GM19025 (cell line): ENCODE measurements at regions not wholly inside any gene's neighbourhood (a gene's known extent, or its start where the extent isn't known, plus 50 kb on each side); places are given as distances from the start of the nearest gene placed in this dataset.
"Not testable (repeated sequence)": the region's sequence is repeated elsewhere in the genome, so short reads cannot be mapped to it uniquely, and the experiment has no call there.

Experiments used
- ATAC-seq: cut with Tn5 transposase; IDR thresholded peaks from one replicate; pipeline ENCODE4 v1.9.1; 2021; ENCODE audit warnings: mild to moderate bottlenecking, low read depth, moderate library complexity; ENCODE audit not compliant: unreplicated experiment

DNA sequence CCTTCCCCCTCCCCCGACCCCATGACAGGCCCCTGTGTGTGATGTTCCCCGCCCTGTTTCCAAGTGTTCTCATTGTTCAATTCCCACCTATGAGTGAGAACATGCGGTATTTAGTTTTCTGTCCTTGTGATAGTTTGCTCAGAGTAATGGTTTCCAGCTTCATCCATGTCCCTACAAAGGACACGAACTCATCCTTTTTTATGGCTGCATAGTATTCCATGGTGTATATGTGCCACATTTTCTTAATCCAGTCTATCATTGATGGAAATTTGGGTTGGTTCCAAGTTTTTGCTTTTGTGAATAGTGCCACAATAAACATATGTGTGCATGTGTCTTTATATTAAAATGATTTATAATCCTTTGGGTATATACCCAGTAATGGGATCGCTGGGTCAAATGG is 184.4 kb upstream of the TNFAIP3 start:
- ATAC-seq, result not testable (repeated sequence)

GRCh38 chr6:137683916-137684315 is 183.1 kb upstream of the TNFAIP3 start:
- ATAC-seq, result no peak

GRCh38 chr6:137685798-137686375 is 181.2 kb upstream of the TNFAIP3 start:
- ATAC-seq, result no peak

- no peak for ATAC-seq
These were observed 179.2 kb upstream of the TNFAIP3 start for GRCh38 chr6:137687818-137688217.

GRCh38 chr6:137688230-137688971 is 178.7 kb upstream of the TNFAIP3 start:
- no peak for ATAC-seq

DNA sequence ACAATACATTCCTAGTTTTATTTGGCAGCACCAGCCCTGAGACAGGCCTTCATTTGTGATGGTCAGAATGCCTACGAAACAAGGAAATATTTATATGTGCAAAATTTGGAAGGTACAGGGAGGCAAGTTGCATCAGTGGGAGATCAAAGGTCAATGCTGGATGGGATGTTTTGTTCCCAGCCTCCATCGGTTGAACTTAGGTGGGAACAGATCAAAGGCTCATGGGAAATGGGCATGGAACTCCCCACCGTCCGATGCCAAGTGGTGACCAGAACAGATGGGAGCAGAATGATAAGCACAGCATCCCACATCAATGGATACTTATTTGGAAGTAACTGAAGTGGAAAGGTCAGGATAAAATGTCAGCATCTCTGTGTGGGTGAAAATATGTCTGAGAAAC is 177.7 kb upstream of the TNFAIP3 start:
- ATAC-seq, result no peak

DNA sequence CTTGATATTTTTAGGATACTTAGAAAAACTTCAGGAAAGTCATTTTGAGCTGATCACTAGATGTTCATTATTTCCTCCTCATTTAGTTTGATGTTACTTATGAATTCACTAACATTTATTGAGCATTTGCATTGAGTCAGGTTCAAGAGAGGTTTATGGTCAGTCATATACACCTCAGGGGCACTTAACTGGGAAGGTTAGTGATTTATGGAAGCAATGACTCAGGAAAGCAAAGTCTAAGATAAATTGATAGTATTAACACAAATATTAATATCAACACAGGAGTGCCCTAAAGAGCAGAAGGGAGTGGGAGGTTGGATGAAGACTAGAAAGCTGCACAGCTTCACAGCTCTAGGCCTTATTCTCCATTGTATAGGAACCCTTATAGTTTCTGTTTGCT is 177.0 kb upstream of the TNFAIP3 start:
- no peak for ATAC-seq

GRCh38 chr6:137690721-137691120 is 176.3 kb upstream of the TNFAIP3 start:
- ATAC-seq, result no peak

DNA sequence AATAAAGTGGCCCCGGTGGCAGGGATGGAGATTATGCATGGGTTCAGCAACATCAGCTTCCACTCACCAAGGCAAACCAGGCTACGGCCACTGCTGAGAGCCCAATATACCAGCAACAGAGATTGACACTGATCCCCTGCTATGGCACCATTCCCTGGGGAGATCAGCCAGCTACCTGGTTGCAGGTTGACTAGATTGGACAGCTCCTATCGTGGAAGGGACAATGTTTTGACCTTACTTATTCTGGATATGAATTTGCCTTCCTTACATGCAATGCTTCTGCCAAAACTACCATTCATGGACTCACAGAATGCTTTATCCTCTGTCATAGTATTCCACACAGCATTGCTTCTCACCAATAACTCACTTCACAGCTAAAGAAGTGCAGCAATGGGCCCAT is 174.8 kb upstream of the TNFAIP3 start:
- no peak for ATAC-seq

DNA sequence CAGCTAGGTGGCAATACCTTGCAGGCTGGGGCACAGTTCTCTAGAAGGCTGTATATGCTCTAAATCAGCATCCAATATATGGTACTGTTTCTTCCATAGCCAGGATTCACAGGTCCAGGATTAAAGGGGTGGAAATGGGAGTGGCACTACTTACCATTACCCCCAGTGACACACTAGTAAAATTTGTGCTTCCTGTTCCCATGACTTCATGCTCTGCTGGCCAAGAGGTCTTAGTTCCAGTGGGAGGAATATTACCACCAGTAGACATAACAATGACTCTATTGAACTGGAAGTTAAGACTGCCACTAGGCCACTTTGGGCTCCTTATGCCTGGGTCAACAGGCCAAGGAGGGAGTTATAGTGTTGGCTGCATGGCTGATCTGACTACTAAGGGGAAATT is 174.3 kb upstream of the TNFAIP3 start:
- no peak for ATAC-seq

GRCh38 chr6:137693711-137694110 is 173.3 kb upstream of the TNFAIP3 start:
- ATAC-seq, result no peak

- ATAC-seq, result no peak
These were observed 170.3 kb upstream of the TNFAIP3 start for GRCh38 chr6:137696765-137697164.

GRCh38 chr6:137697267-137697938 is 169.7 kb upstream of the TNFAIP3 start:
- ATAC-seq, result peak; percentile 62

GRCh38 chr6:137698636-137699030 is 168.4 kb upstream of the TNFAIP3 start:
- no peak for ATAC-seq

GRCh38 chr6:137699031-137699683 is 167.9 kb upstream of the TNFAIP3 start:
- no peak for ATAC-seq

DNA sequence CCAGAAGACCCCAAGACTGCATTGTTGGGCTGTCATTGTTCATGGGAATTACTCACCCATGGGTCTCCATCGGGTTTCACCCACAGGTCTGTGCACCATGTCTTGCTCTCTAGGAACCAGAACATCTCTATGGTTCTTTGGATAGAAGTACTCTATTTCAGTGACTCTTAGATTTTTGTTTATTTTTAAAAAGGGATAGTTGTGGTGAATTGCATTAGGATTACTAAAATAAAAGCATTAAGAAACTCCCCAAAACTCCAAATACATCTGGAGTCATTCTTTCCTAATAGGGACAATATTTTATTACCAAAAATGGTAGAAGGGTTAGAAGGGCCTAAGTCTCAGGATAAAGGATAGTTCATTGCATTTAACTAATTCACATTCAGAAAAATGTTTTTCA is 166.9 kb upstream of the TNFAIP3 start:
- ATAC-seq, result no peak

- ATAC-seq, result no peak
These were observed 166.1 kb upstream of the TNFAIP3 start for GRCh38 chr6:137700751-137701477.

DNA sequence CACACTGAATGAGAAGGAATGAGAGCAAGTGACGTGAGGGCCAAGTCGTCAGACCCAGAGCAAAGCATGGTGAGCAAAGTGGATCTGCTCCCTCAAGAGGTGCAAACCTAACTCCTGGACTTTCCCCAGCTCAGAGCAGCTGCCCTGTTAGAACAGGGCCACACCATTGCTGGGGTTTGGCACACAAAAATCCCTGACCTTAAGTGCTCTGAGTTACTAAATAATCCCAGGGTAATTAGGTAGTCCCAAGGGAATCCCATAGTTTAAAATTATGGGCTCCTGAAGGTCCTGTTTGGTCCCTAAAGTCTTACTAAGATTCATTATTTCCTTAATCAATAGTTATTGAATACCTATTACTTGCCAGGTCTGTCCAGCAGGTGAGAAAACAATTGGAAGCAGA is 165.1 kb upstream of the TNFAIP3 start:
- no peak for ATAC-seq

- no peak for ATAC-seq
These were observed 164.2 kb upstream of the TNFAIP3 start for GRCh38 chr6:137702791-137703424.

GRCh38 chr6:137704802-137705159 is 162.3 kb upstream of the TNFAIP3 start:
- ATAC-seq, result no peak
